GM18909 (cell line): ENCODE measurements at regions not wholly inside any gene's neighbourhood (a gene's known extent, or its start where the extent isn't known, plus 50 kb on each side); places are given as distances from the start of the nearest gene placed in this dataset.
"Not testable (repeated sequence)": the region's sequence is repeated elsewhere in the genome, so short reads cannot be mapped to it uniquely, and the experiment has no call there.

Experiments
- ATAC-seq: cut with Tn5 transposase; IDR thresholded peaks from one replicate; pipeline ENCODE4 v1.9.1; 2021; ENCODE audit warnings: mild to moderate bottlenecking; ENCODE audit not compliant: unreplicated experiment, poor library complexity

- ATAC-seq: no peak
Observed at GRCh38 chr10:57627642-57628178, 640.0 kb downstream of the IPMK start.

- no peak for ATAC-seq
Observed at GRCh38 chr10:57624856-57625592, 642.7 kb downstream of the IPMK start.

GRCh38 chr10:57624066-57624465, 643.6 kb downstream of the IPMK start:
- no peak for ATAC-seq

- no peak for ATAC-seq
Observed at GRCh38 chr10:57621466-57621865, 646.2 kb downstream of the IPMK start.

- no peak for ATAC-seq
Observed at GRCh38 chr10:57605948-57606485, 661.7 kb downstream of the IPMK start.

GRCh38 chr10:57599440-57599839, 668.3 kb downstream of the IPMK start:
- no peak for ATAC-seq

GRCh38 chr10:57593983-57594573, 673.6 kb downstream of the IPMK start:
- ATAC-seq: no peak

GRCh38 chr10:57579926-57580325, 687.8 kb downstream of the IPMK start:
- no peak for ATAC-seq

GRCh38 chr10:57562211-57562610, 705.5 kb downstream of the IPMK start:
- ATAC-seq: no peak

- not testable (repeated sequence) for ATAC-seq
Observed at GRCh38 chr10:57551774-57552173, 715.9 kb downstream of the IPMK start.

GRCh38 chr10:57535306-57535705, 732.4 kb downstream of the IPMK start:
- ATAC-seq: no peak

GRCh38 chr10:57513637-57514036, 754.1 kb downstream of the IPMK start:
- ATAC-seq: no peak

- no peak for ATAC-seq
Observed at GRCh38 chr10:57507788-57508187, 759.9 kb downstream of the IPMK start.

GRCh38 chr10:57506414-57507094, 761.1 kb downstream of the IPMK start:
- ATAC-seq: no peak

- no peak for ATAC-seq
Observed at GRCh38 chr10:57494486-57494885, 773.2 kb downstream of the IPMK start.

- ATAC-seq: no peak
Observed at GRCh38 chr10:57482259-57482658, 785.4 kb downstream of the IPMK start.

GRCh38 chr10:57472823-57473619, 794.7 kb downstream of the IPMK start:
- ATAC-seq: no peak

- no peak for ATAC-seq
Observed at GRCh38 chr10:57468894-57469432, 798.7 kb downstream of the IPMK start.

- no peak for ATAC-seq
Observed at GRCh38 chr10:57465155-57465554, 802.5 kb downstream of the IPMK start.

GRCh38 chr10:57460540-57460939, 807.2 kb downstream of the IPMK start:
- no peak for ATAC-seq
